ENCODE measurements at regions not wholly inside any gene's neighbourhood (a gene's known extent, or its start where the extent isn't known, plus 50 kb on each side); places are given as distances from the start of the nearest gene placed in this dataset.

GRCh38 chr11:130999086-130999485, 82.8 kb upstream of the SNX19 start:
- no peak for DNase-seq (ENCODE audit: low spot score)
- in situ Hi-C loops (cut with MboI; ENCODE audit: low sequenced_read_pairs, unreplicated experiment), result no loop called here
- TF ChIP-seq, protein P1, sequence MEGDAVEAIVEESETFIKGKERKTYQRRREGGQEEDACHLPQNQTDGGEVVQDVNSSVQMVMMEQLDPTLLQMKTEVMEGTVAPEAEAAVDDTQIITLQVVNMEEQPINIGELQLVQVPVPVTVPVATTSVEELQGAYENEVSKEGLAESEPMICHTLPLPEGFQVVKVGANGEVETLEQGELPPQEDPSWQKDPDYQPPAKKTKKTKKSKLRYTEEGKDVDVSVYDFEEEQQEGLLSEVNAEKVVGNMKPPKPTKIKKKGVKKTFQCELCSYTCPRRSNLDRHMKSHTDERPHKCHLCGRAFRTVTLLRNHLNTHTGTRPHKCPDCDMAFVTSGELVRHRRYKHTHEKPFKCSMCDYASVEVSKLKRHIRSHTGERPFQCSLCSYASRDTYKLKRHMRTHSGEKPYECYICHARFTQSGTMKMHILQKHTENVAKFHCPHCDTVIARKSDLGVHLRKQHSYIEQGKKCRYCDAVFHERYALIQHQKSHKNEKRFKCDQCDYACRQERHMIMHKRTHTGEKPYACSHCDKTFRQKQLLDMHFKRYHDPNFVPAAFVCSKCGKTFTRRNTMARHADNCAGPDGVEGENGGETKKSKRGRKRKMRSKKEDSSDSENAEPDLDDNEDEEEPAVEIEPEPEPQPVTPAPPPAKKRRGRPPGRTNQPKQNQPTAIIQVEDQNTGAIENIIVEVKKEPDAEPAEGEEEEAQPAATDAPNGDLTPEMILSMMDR (IDR thresholded peaks at IDR 0.05; ENCODE audit: borderline replicate concordance, control extremely low read depth, extremely low read depth, insufficient read depth, missing control alignments), result no peak

GRCh38 chr11:130999992-131000770, 83.9 kb upstream of the SNX19 start:
- in situ Hi-C loops (cut with MboI; ENCODE audit: low sequenced_read_pairs, unreplicated experiment), result no loop called here
- no peak for DNase-seq (ENCODE audit: low spot score)
- TF ChIP-seq, protein P1 (IDR thresholded peaks at IDR 0.05; ENCODE audit: borderline replicate concordance, control extremely low read depth, extremely low read depth, insufficient read depth, missing control alignments), result no peak

DNA sequence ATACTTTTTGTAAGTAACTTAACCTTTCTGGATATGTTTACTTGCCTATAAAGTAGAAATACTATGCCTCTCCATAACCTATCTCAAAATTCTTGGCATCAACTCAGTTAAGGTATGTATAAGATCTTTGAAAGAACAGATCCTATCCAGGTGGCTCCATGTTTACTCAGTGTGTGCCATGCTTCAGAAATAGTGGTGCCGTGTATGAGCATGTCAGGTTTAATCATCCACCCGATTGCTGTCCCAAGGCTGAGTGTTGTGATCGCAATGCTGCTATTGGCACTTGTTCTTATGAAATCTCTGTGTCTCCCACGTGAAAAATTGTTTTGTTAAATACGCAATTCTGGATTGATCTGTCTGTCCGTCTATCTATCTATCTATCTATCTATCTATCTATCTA, 85.9 kb upstream of the SNX19 start:
- DNase-seq (ENCODE audit: low spot score), result no peak
- TF ChIP-seq, protein P1 (IDR thresholded peaks at IDR 0.05; ENCODE audit: borderline replicate concordance, control extremely low read depth, extremely low read depth, insufficient read depth, missing control alignments), result no peak
- in situ Hi-C loops (cut with MboI; ENCODE audit: low sequenced_read_pairs, unreplicated experiment), result no loop called here

DNA sequence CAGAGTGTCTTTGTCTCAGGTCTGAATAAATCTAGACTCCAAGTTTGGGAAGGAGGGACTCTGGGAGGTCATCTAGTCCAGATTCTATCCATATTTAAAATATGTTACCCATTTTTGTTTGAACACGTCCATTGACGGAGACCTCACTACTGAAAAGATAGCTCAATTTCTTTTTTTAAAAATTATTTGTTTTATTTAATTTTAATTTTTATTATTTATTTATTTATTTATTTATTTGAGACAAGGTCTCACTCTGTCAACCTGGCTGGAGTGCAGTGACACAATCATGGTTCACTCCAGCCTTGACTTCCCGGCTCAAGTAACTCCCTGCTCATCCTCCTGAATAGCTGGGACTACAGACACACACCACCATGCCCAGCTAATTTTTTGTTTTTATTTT, 89.5 kb upstream of the SNX19 start:
- in situ Hi-C loops (cut with MboI; ENCODE audit: low sequenced_read_pairs, unreplicated experiment), result no loop called here
- DNase-seq (ENCODE audit: low spot score), result no peak

GRCh38 chr11:131025020-131025419, 108.7 kb upstream of the SNX19 start:
- in situ Hi-C loops (cut with MboI; ENCODE audit: low sequenced_read_pairs, unreplicated experiment), result no loop called here
- TF ChIP-seq, protein P1 (IDR thresholded peaks at IDR 0.05; ENCODE audit: borderline replicate concordance, control extremely low read depth, extremely low read depth, insufficient read depth, missing control alignments), result peak; percentile 33
- no peak for DNase-seq (ENCODE audit: low spot score)

More for the DNA sequence above, 89.5 kb upstream of the SNX19 start:
- TF ChIP-seq, protein P1 (IDR thresholded peaks at IDR 0.05; ENCODE audit: borderline replicate concordance, control extremely low read depth, extremely low read depth, insufficient read depth, missing control alignments), result no peak

DNA sequence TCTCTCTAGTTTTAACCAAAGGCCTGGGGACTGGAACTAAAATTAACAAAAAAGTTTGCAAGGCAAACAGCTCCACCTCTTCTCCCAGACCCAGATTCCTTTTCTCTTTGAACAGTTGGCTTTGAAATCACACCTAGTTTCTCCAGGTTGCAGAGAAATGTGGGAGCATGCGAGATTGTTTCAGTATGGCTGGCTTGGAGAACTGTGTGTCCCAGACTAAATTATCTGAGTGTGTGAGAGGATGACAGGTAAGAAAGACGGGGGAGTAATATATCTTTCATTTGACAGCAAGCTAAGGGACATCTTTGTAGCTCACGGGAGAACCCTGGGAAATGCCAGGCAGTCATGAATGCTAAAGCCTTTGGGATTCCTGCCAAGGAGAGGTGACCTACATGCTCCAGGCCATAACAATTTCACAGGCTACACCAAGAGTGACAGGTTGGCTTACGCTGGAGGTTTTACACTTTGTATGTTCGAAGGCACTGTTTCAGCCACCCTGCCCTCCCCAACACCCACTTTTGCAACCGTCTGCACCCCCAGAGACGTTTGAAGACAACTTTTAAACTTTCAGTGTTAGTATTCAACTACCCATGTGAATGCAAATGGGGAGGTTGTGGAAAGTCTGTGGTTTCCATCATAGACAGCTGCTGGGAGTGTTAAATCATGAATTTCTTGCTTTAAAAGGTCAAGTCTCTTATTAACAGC, 109.3 kb upstream of the SNX19 start:
- in situ Hi-C loops (cut with MboI; ENCODE audit: low sequenced_read_pairs, unreplicated experiment), result no loop called here
- DNase-seq (ENCODE audit: low spot score), result no peak
- TF ChIP-seq, protein P1 (IDR thresholded peaks at IDR 0.05; ENCODE audit: borderline replicate concordance, control extremely low read depth, extremely low read depth, insufficient read depth, missing control alignments), result no peak

Measured in GM13976 (cell line).